ENCODE measurements at regions not wholly inside any gene's neighbourhood (a gene's known extent, or its start where the extent isn't known, plus 50 kb on each side); places are given as distances from the start of the nearest gene placed in this dataset.
"Not testable (repeated sequence)": the region's sequence is repeated elsewhere in the genome, so short reads cannot be mapped to it uniquely, and the experiment has no call there.

DNA sequence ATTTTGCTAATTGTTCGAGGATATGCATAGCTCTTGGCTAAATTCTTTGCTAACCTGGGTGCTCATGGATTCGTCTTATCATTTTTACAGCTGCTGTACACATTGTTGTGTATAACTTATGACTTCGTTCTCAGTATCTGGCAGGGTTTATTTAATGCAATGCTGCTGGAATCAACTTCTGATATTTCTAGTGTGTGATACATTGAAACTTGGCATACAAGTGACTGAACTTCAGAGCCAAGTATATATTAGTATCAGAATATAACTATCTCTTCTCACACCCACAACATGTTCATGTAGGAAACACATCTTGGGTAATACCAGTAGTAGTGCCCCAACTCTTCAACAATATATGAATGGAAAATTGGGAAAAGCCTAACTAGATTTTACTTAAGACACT is 764.2 kb downstream of the TENT5A start:
- no peak for DNase-seq

DNA sequence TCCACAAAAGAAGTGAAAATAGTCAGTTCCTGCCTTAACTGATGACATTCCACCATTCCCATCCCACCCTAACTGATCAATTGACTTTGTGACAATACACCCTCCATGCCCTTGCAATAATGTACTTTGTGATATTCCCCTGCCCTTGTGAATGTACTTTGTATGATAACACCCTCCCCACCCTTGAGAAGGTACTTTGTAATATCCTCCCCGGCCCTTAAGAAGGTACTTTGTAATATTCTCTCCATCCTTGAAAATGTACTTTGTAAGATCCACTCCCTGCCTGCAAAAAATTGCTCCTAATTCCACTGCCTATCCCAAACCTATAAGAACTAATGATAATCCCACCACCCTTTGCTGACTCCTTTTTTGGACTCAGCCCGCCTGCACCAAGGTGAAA is 771.3 kb downstream of the TENT5A start:
- DNase-seq: not testable (repeated sequence)

DNA sequence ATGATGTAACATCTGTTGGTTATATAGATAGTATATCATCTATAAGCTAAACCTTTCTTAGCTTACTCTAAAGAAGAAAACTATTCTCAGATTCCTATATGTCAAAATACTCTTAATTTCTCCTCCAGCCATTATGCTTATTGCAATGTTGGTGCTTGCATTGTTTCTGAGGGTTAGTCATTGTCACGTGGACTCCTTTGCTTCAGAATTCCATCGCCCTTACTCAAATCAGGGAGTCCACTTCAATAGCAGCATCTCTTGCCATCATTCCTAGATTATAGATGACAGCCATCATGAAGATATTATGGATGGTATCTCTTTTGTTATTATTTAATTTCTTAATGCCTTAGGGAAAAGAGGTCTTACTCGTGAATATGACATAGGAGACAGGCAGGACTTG is 776.1 kb downstream of the TENT5A start:
- DNase-seq: no peak

DNA sequence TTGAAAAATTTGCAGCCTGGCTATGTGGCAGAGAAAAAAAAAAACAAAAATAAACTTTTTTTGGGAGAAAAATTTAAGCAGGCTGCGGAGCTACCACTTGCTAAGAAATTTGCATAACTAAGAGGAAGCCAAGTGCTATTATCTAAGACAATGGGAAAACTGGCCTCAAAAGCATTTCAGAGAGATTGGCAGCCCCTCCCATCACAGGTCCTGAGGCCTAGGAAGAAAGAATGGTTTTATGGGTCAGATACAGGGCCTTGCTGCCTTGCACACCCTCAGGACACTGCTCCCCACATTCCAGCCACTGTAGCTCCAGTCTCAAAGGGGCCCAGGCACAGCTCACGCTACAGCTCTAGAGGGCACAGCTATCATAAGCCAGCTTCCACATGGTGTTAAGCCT is 777.9 kb downstream of the TENT5A start:
- DNase-seq: no peak

DNA sequence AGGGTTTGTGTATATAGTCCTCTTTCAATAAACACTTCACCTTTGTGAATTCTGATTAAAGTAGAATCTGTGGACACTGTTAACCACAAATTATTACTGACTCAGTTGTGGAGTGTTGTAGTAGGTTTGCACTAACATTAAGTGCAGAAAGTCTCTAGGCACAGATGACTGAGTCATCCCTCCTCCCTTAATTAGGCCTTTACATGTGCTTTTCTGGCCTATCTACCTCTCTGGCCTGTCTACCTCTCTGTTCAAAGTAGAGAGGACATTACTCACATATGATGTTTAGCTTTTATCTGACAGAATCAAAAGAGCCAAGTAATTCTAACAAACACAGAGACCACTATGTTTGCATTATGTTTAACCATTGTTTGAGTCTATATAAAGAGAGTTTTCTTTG is 783.0 kb downstream of the TENT5A start:
- DNase-seq: no peak

DNA sequence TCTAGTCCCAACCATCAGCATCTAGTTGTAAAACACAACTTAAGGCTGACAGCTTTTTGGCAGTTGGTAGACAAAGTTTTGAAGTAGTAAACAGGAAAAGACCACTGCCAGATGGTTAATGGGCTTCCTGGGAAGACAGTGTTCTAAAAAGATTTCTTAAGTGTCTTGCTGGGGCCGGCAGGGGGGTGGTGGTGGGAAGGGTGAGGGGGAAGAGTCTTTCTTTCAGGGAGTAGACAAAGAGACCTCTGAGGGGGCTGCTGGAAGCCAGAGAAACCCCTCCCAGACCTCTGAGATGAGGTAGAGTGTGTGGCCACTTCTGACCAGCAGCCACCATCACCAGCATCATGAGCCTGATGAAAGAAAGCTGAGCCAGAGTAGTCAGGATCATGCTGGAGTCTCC is 784.9 kb downstream of the TENT5A start:
- no peak for DNase-seq

DNA sequence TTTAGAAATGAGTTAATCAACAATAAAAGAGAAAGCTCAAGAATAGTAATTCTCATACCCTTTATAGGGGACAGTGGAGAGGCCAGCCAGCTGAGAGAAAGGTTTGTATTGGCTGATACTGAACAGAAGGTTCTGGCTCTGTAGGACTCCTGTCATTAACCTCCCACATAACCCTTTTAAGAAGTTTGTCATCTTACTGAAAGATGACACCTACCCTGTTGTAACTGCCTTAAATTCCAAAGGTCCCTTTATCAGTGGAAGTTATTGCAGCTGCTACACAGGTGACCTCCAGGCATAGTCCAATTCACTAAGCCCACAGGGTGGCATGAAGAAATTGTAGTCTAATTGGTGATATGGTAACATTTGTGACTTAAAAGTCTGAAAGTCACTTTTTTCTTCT is 790.1 kb downstream of the TENT5A start:
- DNase-seq: no peak

DNA sequence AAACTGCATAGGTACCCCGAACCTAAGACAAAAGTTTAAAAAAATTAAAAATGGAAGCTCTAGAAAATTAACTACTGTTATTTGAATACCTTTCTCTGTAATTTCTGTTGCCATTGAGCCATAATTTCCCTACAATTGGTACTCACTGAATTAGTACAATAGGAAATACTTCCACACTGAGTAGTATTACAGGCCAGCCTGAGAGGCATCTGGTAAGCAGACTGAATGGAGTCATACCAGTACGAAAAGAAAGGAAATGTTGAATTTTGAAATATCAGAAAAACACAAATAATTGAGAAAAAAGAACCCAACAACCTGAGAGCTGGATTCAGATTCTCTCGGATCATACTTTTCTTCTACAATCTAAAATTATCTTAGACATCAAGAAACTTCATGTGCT is 791.3 kb downstream of the TENT5A start:
- no peak for DNase-seq

DNA sequence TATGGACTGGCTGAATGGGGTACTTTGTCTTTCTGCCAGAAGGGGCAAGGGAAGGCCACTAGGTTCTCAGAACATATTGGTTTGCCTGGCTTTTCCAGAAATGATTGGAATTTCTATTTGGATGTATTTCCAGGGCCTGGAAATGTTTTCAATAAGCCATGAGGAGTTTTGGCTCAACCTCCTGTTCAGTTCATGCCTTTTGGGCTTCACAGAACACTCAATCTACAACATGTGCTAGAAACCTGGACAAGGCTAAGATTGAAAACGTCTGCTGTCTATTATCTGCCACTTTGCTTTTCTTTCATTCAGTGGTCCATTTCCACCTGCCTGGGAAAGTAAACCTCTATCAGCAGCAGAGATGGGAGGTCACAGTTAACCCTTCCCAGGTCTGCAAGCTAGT is 793.4 kb downstream of the TENT5A start:
- no peak for DNase-seq

DNA sequence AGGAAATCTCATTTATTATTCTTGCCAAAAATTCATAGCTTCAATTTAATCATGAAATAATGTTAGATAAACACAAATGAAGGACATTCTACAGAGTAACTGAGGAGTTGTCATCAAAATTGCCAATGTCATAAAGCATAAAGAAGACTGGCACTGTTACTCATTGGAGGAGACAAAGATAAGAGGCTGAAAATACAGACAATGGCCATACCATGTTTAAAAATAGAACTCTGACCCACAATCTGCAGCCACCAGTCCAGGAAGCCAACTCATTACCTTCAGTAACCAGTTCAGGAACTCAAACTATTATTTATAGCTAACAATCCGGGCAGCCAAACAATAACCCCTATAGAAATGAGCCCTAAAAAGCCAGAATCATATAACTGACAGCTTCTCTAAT is 795.6 kb downstream of the TENT5A start:
- no peak for DNase-seq

DNA sequence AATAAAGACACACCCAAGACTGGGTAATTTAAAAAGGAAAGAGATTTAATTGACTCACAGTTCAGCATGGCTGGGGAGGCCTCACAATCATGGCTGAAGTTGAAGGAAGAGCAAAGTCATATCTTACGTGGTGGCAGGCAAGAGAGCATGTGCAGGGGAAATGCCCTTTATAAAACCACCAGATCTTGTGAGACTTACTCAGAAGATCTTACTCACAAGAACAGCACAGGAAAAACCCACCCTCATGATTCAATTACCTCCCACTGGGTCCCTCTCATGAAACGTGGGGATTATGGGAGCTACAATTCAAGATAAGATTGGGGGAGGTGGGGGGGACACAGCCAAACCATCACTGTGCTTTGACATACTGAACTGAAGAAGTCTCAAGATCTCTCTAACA is 800.0 kb downstream of the TENT5A start:
- not testable (repeated sequence) for DNase-seq

DNA sequence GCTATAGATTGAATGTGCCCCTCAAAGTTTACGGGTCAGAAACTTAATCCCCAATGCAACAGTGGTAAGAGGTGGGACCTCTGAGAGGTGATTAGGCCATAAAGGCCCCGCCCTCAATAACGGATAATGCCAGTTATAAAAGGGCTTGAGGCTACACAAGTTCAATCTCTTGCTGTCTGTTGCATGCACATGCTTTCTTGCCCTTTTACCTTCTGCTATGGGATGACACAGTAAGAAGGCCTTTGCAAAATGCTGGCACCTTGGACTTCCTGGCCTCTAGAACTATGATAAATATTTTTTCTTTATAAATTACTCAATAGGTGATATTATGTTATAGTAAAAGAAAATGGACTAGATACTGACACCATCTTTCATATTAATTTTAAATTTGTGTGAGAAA is 806.1 kb downstream of the TENT5A start:
- no peak for DNase-seq

DNA sequence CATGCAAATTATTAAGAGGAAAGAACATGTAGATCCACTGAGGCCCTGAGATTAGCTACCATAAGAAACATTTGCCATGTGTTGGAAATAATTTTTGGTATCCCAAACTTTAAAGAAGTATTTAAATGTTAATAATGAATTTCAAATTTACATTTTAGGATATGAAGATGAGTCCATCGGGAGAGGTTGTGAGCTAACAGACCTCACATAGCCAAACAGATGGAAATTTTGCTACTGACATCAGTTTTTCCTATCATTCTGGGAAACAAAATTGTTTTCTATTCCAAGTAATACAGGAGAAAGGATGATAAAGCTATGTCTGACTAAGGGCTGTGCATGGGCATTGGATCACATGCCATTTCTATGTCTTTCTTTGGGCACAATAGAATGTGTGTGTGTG is 809.6 kb downstream of the TENT5A start:
- DNase-seq: no peak

DNA sequence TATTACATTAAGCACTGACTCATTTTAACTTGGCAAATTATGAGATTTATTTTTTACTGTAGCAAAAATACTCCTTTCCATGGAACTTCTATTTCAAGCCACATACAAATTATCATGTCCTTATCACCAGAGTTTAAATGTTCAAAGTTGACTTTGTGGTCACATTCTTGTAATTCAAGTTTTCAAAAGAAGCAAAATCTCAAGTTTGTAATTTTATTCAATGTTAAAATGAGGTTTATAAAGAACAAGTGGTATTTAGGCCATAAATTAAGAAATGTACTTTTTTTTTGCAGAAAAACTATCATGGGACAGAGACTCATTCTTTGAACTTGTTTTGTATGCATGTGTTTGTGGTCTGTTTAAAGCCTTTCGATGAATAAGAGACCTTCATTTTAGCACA is 811.5 kb downstream of the TENT5A start:
- DNase-seq: no peak

DNA sequence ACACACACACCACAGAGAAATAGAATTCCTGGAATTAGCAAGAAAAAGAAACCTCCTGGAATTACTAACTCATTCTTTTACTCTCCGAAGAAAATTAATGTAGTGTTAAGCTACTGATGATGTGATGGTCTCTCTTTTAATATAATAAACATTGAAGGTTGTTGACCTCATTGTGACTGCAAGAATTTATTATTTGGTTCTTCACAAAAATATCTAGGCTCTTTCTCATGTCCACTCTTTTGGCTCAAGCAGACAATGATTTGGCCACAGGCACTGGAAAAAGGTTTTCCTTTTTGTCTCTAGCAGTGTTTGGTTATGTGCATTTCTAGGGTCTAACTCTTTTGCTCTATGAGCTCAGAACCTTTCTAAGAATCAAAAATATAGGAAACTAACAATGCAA is 811.9 kb downstream of the TENT5A start:
- DNase-seq: no peak

DNA sequence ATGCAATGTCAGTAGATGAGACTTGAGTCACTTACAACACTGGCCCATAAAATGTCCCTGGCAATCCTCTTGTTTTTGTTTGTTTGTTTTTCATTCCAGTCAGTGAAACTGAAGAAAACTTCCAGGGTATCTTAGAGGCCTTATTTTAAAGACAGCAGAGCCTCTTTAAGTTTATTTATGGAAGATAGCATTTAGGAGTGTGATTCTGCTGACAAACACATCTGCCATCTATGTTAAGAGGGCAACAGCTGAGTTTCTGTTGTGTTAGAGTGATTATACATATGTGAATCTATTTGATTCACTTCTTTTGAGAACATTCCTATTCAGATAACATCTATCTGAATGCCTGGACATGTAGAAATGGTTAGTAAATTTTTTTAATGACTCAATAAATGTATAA is 812.6 kb downstream of the TENT5A start:
- DNase-seq: no peak

DNA sequence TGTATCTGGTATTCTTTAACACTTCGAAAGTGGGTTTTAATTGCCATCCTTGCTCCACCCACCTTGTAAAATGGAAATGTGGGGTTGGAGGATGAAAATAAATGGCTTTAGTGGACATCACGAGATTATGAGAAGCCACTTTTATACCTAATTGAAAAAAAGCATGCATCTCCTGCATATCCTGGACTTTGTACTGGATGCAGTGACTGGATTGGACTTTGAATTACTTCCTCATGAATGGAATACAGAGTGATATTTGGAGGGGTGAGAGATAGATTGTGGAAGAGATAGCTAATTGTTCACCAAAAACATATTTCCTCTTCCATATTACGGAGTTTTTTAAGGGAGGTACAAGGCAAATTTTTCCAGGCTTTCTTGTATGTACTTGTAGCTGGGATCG is 813.0 kb downstream of the TENT5A start:
- no peak for DNase-seq

DNA sequence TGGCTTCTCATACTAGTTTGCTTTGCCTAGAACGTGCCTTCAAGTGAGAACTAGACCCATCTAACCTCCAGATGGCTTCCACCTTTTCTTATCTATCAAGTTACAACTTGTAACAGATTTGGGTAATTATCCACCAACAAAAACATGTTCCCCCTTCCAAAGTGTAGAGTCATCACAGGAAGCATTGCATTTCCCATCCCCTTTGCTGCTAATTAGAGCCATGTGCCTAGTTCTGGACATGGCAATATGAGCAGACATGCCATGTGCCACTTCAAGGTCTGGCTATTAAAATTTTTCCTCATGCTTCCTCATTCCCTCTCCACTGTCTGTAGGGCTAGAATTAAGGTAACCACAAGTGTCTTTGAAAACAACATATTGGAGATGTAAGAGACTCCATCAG is 814.4 kb downstream of the TENT5A start:
- DNase-seq: no peak

DNA sequence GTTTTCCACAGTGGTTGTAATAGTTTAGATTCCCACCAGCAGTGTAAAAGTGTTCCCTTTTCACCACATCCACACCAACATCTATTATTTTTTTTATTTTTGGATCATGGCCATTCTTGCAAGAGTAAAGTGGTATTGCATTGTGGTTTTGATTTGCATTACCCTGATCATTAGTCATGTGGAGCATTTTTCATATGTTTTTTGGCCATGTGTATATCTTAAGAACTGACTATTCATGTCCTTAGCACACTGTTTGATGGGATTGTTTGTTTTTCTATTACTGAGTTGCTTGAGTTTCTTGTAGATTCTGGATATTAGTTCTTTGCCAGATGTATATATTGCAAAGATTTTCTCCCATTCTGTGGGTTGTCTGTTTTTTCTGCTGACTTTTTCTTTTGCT is 820.1 kb downstream of the TENT5A start:
- DNase-seq: no peak

DNA sequence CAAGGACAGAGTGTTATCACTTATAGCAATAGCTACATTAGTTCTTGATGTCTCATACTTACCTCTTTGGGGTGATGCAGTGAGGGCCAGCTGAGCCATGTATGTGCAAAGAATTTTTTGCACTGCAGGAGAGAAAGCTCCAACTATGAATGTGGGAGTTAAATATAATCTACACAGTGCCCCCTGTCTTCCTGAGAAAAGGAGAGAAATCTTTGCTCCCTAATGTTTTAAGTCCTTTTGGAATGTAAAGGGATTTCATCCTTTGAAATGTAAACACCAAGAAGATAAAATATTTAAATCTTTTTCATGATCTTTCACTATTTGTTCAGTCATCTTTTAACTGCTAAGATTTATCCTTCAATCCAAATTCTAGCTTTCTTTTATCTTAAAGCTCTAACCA is 822.1 kb downstream of the TENT5A start:
- no peak for DNase-seq

DNA sequence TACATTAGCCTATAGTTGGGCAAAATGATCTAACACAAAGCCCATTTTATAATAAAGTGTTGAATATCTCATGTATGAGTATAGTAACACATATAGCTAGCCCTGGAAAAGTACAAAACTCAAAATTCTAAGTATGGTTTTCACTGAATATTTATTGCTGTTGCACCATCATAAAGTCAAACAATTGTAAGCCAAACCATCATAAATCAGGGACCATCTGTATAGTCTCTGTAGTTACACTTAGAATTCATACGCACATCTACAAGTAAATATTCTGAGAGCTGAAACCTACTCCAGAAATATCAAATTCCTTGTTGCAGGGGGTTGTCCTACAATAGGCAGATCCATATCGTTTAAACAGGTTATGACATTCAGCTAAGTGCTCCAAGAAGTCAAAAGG is 817.3 kb downstream of the BCKDHB start:
- no peak for DNase-seq

DNA sequence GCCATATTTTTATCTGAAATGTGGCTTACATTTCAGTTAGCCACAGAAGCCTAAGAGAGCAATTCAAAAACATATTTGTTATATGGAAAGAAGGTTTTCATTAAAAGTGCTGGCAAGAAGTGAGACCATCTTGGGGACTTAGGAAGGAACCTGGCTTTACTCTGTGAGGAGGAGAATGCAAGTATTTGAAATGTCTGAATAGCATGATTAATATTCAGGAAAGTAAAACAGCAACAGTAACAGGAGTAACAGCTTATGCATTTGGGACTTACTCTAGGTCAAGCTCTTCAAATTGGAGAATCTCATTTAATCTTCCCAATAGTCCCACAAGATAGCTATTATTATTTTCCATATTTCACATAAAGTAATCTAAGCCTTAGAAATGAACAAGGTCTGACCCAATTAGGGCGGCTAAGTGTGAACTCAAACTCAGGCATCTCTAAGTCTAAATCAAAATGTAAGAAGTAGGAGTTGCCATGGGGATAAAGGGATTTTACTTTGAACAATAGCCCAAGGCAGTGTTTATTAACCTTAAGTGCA is 816.5 kb downstream of the BCKDHB start:
- no peak for DNase-seq

DNA sequence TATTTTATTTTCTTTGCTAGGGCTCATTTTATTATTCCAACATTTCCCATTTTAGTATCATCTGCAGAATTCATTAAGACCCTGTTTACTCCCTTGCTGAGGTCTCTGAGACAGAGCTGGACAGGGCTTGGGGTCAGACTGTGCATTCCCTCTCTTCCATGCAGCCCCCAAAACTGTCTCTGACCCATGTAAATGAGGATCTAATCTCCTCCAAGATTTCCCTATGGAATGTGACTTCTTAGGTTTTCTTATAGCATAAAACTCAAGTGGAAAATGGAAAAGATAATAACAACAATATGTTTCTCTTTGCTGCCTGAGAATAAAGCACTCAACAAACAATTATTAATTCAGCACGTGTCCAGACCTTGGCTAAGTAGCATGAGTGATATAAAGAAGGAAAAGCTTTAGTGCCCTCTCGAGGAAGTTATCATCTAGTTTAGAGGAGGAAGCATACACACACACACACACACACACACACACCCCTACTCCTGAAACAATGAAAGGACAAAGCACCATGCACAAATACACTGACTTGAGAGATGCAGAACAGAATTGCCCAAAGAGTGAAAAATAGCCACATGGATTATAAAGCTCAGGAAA is 815.5 kb downstream of the BCKDHB start:
- DNase-seq: no peak

DNA sequence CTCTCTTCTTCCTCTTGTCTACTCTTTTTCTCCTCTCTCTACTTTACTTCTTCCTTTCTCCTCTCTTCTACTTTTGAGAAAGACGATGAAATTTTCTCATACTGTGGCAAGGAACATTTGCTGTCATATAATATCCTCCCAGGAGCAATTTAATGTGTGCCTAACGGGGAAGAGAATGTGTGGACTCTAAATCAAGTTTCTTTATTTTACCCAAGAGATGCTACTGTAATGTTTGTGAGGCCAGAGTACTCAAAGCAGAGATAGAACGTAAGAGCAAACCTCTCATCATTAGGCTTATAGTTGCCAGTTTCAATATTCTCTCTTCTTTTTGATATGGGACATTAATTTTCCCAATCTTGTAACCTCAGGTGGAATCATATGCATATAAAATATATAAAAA is 801.4 kb downstream of the BCKDHB start:
- DNase-seq: no peak

DNA sequence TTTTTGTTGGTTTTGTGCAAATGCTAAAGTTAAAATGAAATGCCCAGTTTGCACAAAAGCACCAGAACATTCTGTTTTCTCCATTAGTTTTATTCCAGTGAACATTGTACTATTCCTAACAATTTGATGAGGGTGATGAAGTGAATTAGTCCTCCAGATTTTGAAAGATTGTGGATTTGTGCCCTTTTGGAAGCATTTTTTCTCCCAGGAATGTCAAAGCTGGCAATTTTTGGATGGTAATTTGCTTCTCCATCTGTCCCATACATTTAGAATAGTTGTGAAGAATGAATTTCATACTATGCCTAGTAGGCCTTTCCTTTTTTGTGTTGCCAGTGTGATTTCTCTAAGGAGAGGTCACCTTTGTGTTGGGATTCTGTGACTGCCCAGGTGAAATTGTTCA is 797.2 kb downstream of the BCKDHB start:
- DNase-seq: no peak

All from suppressor macrophage (primary cell).